Loucy (cell line): ENCODE measurements at regions not wholly inside any gene's neighbourhood (a gene's known extent, or its start where the extent isn't known, plus 50 kb on each side); places are given as distances from the start of the nearest gene placed in this dataset.

ENCODE experiments used
- CTCF ChIP-seq: fragments of 200-600 bp; sonication (generic); conservative IDR thresholded peaks from 2 replicates; pipeline ENCODE4 v1.5.1; 2014; ENCODE audit warnings: mild to moderate bottlenecking, antibody characterized with exemption, low read length
- EZH2phosphoT487 ChIP-seq: fragments of 200-600 bp; IDR thresholded peaks from 2 replicates; pipeline ENCODE4 v1.6.1; 2018; ENCODE audit warnings: antibody characterized with exemption, mild to moderate bottlenecking, moderate library complexity, borderline replicate concordance

- TF ChIP-seq CTCF (no peak), EZH2phosphoT487 (no peak)
These were observed 1246.4 kb upstream of the CDH9 start for GRCh38 chr5:28284788-28285187.
